PFSK-1 (cell line): ENCODE measurements at regions not wholly inside any gene's neighbourhood (a gene's known extent, or its start where the extent isn't known, plus 50 kb on each side); places are given as distances from the start of the nearest gene placed in this dataset.

Experiments used
- POLR2AphosphoS5 ChIP-seq: IDR thresholded peaks from 2 replicates; pipeline ENCODE4 v1.6.1; 2012; ENCODE audit warnings: low read depth, mild to moderate bottlenecking, control low read depth, low read length, moderate library complexity
- SIN3A ChIP-seq: IDR thresholded peaks from 2 replicates; pipeline ENCODE4 v1.6.1; 2012; ENCODE audit warnings: mild to moderate bottlenecking, low read length, moderate library complexity, borderline replicate concordance; ENCODE audit not compliant: insufficient read depth
- TAF1 ChIP-seq: IDR thresholded peaks from 2 replicates; pipeline ENCODE4 v1.6.1; 2012; ENCODE audit warnings: low read length, control low read depth, borderline replicate concordance; ENCODE audit not compliant: insufficient read depth
- TF ChIP-seq, protein P1 (sequence below), 2 experiments: IDR thresholded peaks; 2 replicates each; pipeline versions ENCODE4 v1.6.1 to v1.8.0; 2011 to 2012; ENCODE audit warnings: low read depth in 2 of 2, low read length in 2 of 2, control low read depth in 1 of 2, inconsistent platforms in 1 of 2, mild to moderate bottlenecking in 1 of 2, moderate library complexity in 1 of 2; ENCODE audit not compliant: insufficient read depth in 1 of 2

DNA sequence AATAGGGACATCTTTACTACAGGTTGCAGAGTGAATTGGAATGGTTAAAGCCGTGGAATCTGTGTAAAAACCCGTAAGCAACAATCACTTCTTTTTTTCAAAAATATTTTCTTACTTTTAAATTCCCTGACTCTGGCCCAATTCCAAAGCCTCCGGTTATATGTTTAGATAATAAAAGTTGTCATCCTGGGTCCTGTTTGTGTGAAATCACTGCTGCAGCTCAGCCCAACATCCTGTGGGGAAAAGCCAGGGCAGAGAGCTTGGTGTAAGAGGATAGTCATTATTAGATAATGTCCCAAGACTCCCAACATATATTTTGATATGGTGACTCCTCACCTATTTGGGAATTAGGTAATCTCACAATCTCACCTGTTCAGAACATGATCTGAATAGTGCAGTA is 586.0 kb upstream of the BRINP1 start:
- TF ChIP-seq POLR2AphosphoS5 = no peak
- TF ChIP-seq, protein P1, sequence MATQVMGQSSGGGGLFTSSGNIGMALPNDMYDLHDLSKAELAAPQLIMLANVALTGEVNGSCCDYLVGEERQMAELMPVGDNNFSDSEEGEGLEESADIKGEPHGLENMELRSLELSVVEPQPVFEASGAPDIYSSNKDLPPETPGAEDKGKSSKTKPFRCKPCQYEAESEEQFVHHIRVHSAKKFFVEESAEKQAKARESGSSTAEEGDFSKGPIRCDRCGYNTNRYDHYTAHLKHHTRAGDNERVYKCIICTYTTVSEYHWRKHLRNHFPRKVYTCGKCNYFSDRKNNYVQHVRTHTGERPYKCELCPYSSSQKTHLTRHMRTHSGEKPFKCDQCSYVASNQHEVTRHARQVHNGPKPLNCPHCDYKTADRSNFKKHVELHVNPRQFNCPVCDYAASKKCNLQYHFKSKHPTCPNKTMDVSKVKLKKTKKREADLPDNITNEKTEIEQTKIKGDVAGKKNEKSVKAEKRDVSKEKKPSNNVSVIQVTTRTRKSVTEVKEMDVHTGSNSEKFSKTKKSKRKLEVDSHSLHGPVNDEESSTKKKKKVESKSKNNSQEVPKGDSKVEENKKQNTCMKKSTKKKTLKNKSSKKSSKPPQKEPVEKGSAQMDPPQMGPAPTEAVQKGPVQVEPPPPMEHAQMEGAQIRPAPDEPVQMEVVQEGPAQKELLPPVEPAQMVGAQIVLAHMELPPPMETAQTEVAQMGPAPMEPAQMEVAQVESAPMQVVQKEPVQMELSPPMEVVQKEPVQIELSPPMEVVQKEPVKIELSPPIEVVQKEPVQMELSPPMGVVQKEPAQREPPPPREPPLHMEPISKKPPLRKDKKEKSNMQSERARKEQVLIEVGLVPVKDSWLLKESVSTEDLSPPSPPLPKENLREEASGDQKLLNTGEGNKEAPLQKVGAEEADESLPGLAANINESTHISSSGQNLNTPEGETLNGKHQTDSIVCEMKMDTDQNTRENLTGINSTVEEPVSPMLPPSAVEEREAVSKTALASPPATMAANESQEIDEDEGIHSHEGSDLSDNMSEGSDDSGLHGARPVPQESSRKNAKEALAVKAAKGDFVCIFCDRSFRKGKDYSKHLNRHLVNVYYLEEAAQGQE (IDR thresholded peaks at IDR 0.05; ENCODE audit: insufficient read depth in 1 of 2, low read depth in 2 of 2, low read length in 2 of 2) = no peak
- TF ChIP-seq SIN3A = no peak
- TF ChIP-seq TAF1 = no peak
